ENCODE measurements at regions not wholly inside any gene's neighbourhood (a gene's known extent, or its start where the extent isn't known, plus 50 kb on each side); places are given as distances from the start of the nearest gene placed in this dataset.

DNA sequence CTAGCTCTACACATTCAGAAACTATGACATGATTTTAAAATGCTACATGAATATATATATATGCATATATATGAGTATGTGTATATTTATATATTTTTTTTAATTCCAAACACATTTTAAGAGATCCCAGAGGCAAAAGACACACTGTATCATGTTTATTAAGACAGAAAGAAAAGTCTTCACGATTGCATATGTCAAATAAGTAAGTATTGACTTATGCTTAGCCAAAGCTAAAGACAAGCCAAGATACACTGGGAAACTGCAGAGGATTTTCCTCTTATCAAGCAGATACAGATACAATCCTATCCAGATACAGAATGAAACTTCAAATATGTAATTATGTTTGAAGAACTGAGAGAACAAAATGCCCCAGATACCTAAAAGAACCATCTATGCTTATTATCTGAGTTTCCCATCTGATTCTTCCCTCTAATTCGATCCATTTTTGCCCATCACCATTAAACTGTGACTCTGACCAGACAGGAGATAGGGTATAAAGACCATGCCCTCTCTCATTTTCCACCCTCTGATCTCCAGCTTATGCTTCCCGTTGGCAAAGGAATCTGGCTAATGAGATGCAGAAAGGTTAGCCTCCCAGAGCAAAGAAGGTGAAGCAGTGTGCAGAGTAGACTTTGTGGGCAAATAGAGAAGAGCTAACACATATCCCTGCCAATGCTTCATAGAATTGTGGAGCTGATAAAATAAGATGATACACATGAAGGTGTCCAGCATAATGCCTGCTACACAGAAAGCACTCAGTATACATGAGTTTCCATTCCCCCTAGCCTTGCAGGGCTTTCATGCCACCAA is 131.0 kb upstream of the TARS1 start:
- no peak for DNase-seq (ENCODE audit: low read depth in 2 of 3, low spot score in 2 of 3)

DNA sequence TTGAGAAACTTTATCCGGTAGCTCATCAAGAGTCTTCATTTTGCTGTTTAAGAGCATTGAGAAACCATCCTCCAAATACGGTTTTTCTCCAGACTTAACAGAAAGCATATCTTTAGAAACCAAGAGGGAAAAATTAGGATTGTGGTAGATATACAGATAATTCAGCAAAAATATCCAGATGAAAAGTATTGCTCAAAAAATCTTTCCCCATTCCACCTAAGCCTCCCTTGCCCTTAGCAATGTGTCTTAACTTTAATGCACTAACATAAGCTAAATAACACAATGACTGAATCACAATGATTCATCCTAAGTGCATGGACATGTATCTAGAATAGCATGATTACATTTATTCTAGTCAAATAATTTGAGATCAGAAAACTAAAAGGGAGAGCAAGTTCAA is 130.3 kb upstream of the TARS1 start:
- no peak for DNase-seq (ENCODE audit: low read depth in 2 of 3, low spot score in 2 of 3)

DNA sequence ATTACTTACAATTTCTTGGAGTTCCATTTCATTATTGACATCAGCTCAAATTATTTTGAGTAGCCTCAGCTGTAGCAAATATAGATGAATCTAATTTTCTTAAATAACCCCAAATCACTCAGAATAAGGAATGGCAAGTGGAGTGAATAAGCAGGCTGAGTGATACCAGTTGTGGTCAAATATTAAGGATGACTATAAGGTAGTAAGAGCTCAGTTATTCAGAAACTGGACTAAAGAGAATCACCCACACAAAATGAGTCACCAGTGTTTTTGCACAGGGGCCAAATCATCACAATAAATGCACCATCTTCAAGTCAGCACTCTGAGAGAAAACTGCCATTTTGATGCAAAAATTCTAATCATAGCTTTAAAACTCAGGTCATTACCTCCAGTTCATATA is 128.9 kb upstream of the TARS1 start:
- DNase-seq (ENCODE audit: low read depth in 2 of 3, low spot score in 2 of 3), result no peak

DNA sequence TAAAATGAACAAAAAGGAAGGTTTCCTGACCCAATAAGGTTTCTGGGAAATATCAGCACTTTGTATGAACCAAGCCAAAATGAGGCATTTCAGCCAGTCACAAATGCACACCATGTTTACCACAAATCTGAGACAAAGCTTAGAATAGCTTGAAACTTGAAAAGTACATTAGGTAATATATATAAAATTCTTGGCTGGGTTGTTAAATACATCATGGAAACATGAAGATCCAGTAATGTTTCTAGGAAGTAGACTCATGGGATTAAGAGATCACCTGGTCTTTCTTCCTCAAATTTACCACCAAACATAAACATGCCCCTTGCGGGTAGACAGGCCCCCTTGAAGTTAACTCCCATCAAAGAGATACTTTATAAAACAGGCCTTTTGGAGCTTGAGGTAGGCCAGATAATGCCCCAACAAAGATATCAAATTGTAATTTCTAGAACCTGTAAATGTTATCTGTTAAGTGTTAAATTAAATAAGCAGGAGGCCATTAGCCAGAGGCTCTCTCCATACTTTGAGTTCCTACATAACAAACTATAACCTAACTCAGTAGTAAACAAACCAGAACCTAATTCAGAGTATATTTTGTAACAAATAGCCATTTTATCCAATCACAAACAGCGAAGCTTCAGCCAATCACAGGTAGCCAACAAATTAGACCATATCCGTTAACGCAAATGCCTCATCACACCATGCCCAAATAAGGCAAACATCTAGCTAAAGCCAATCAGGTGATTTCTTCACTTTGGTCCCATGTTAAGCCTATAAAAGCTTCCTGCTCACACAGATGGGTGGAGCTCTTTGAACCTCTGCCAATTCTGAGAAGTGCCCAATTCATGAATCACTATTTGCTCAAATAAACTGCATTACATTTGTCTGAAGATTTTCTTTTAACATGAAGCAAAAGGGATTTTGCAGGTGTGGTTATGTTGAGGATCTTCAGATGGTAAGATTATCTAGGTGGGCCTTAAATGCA is 127.9 kb upstream of the TARS1 start:
- no peak for DNase-seq (ENCODE audit: low read depth in 2 of 3, low spot score in 2 of 3)

DNA sequence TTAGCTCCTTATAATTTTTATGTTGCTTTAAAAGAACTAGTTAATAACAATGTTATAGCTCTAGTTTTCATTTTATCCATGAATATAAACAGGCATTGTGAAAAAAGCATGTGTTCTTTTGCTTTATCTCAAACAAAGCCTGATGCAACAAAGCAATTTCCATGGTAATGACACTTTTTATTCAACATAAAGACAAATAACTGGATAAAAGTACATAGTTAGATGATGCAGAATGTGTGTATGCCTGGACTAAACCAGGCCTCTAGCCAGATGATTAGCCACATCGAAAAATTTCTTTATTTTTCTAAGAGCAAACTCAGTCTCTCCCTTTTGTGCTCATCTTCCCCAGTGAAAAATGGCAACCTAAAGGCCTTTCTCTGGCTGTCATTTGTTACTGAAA is 125.6 kb upstream of the TARS1 start:
- no peak for DNase-seq (ENCODE audit: low read depth in 2 of 3, low spot score in 2 of 3)

DNA sequence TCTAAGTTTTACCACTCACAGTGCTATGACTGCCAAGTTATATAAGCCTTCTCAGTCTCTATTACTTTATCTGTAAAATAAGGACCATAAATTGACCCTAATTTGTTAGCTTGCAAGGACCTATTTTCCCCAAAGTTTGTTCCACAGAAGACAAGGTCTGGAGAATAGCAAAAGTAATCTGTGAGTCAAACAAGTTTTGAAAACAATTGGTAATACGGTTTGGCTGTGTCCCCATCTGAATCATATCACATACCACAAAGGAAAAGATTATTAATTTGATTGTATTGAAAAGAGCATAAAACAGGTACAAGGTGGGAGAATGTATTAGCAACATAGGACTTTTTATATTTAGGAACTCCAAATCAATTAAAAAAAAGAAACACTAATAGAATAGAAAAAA is 124.0 kb upstream of the TARS1 start:
- no peak for DNase-seq (ENCODE audit: low read depth in 2 of 3, low spot score in 2 of 3)

DNA sequence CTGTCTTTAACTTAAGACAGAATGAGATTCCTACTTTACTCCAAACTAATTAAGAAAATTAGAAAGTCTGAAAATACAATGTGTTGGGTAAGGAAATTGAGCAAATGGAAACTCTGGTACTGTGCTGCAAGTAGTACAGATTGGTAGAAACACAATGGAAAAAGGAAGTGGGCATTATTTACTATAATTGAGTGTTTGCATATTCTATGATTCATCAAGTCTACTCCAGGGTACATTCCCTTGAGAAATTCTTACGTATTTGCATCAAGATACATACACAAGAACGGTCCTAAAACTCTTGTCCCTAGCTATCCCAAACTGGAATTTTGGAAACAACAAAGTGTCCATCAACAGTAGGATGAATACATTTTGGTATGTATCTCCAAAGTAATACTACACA is 123.5 kb upstream of the TARS1 start:
- DNase-seq (ENCODE audit: low read depth in 2 of 3, low spot score in 2 of 3), result no peak

DNA sequence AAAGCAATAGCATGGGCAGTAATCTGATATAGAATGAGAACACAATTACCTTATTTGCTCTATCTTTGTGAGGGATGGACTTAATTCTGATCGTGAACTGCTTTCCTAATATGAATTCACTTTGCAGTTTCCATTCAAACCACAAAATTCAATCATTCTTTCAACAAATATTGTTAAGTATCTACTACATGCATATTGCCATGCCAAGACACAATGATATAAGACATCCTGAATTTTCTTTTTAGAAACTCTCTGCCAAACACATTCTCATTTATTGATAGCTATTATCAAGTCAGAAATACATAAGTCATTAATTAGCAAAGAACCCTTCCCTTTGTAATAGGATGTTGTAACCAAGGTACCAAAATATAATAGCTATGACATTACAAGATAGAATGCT is 121.6 kb upstream of the TARS1 start:
- no peak for DNase-seq (ENCODE audit: low read depth in 2 of 3, low spot score in 2 of 3)

DNA sequence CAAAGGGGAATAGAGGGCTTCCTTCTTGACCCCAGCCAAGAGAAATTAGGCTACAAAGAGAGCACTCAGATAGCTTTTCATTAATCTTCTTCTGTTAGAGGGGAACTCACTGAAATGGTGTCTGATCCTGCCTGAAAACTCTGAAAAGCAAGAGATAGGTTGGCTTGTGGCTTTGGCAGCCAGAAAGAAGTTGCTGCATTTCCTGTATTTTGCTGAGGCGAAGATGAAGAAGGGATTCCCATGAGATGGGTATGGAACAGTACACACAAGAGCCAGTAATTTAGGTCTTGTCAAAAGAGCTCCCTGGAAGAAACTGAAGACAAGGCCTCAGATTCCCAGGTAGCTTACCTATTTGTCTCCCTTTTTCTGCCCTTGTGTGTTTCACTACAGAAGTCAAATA is 120.9 kb upstream of the TARS1 start:
- no peak for DNase-seq (ENCODE audit: low read depth in 2 of 3, low spot score in 2 of 3)

DNA sequence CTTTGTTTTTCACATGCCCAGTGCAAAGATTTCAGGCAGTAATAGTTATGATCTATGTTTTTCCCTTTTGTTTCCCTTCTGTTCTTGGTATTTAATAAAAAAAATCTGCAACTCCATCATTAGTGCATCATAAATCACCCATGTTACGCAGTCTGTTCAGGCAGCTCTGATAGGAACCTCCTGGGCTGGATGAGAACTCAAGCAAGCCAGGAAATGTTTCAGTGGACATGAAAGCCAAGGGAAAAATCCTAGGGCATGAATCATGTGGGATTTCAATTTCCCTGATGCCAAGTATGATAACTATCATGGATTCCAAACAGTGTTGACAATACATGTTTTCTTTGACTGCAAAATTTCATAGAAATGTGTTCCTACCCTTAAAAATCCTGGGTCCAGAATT is 119.7 kb upstream of the TARS1 start:
- no peak for DNase-seq (ENCODE audit: low read depth in 2 of 3, low spot score in 2 of 3)

DNA sequence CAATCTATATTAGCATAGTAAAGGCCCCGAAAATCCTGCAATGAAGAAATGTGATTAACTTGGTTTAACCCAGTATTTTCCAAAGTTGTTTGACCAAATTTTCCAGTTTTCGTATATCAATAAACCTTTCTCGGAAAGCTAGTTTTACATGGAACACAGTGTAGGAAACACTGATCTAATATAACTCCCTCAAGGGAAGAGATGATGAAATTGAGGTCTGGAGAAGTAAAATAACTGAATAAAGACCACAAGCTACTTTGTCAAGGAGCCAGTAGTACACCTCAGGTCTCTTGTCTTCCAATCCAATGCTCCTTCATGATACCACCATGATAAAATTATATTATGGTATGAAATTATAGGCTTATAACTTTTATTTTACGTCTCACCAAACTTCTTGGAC is 118.1 kb upstream of the TARS1 start:
- no peak for DNase-seq (ENCODE audit: low read depth in 2 of 3, low spot score in 2 of 3)

DNA sequence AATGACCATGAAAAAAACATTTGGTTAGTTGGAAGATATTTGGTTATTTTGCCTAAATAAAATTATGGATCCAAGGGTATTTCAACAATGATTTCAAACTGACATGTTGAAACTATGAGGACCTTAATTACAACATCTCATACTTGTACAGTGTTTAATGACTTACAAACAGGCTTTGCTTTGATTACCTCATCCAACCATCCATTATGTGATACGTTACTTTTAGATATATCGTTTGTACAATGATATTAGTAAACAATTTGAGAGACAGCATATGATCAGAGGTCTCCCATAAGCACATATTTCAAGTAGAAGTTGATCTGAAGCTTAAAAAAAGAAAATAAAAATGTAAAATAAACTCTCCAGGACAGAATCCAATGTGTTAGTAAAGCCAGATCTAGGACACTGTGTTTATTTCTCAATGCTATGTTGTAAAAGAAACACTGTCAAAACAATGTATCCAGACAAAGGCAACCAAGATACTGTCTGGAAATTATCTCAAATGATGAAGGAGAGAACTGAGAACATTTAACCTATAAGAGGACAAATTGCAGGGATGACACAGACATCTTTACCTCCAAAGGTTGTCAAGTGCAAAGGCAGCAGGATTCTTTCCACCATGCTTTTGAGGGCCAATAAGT is 116.0 kb upstream of the TARS1 start:
- DNase-seq (ENCODE audit: low read depth in 2 of 3, low spot score in 2 of 3), result no peak

DNA sequence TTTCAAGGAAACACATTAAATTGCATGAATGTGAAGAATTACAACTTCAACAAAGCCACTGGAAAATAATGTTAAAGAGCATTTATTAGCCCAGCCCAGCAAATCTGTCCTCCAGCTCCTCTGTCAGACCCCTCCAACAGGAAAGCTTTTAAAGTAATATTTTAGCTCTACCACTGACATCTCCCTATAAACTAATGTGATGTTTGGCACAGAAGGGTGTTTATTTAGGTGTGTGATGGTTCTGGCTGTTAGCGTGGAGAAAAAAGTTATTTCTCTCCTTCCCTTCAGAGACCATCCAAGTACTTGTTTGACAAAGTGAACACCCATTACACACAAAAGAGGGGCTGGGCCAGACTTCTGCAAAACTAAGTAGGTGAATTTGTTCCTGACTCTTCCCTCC is 111.9 kb upstream of the TARS1 start:
- DNase-seq (ENCODE audit: low read depth in 2 of 3, low spot score in 2 of 3), result no peak

DNA sequence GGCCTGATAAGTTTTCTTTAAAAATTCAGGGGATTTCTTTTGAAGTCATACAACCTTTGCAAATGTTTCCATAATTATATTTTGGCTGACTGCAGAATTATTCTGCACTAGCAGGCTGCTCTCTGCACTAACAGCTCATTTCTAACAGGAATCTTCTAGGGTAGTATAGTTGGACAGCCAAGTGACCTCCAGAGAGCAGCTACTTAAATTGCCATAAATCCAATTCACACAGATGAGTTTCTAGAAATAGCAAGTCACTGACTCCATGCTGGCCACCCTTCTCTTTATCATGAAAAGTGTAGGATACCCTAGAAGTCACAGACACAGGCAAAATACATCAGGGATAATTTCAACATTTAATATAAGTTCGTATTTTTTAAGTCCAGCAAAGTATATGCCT is 110.9 kb upstream of the TARS1 start:
- no peak for DNase-seq (ENCODE audit: low read depth in 2 of 3, low spot score in 2 of 3)

DNA sequence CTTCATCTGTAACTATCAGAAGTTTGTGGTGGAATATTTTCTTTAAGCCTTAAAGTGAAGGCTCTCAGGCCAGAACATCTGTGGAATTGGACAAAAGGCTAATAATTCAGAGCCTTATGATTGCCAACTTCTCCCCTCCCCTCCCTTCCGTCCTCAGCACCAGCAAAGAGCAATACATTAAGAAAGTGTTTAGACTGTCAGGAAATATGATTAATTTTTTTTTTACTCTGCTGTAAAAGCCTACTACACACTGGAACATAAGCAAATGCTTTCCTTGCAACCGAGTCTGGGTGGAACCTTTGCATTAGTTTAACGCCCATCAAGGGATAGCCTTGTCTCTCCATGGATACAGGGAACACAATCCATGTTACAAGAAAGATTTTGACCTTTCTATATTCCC is 110.3 kb upstream of the TARS1 start:
- DNase-seq (ENCODE audit: low read depth in 2 of 3, low spot score in 2 of 3), result no peak

DNA sequence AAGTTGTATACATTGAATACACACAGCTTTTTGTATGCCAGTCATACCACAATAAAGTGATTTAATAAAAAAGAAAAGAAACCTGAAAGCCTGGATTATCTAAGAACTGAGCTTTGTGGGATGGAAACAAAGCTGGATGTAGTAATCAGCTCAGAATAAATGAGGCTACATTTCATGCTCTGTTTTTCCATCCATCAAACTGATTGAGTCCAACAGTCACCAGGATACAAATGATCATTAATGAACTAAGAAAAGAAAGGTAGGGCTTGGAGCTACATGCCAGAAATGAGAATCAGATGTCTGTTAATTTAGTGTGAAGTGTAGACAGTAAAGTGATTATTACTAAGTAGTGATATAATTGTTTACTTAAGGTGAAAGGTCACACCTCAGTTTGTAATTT is 109.8 kb upstream of the TARS1 start:
- no peak for DNase-seq (ENCODE audit: low read depth in 2 of 3, low spot score in 2 of 3)

DNA sequence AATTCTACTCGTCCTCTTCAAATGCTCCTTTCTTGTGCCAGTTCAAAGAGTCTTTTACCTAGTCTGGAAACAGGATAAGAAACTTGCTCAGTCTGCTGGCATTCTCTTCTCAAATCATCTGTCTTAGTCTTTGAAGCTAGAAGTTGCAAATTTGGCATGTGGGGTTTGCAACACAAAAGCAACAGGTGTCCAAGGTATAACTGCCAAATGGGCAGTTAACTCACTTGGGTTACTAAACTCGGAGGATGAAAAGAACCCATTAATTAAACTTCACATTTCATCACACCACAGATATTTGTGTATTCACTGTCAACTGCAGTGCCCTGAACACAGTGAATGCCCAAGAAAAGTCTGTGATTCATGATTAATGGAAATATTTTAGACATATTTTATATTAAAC is 108.0 kb upstream of the TARS1 start:
- no peak for DNase-seq (ENCODE audit: low read depth in 2 of 3, low spot score in 2 of 3)

DNA sequence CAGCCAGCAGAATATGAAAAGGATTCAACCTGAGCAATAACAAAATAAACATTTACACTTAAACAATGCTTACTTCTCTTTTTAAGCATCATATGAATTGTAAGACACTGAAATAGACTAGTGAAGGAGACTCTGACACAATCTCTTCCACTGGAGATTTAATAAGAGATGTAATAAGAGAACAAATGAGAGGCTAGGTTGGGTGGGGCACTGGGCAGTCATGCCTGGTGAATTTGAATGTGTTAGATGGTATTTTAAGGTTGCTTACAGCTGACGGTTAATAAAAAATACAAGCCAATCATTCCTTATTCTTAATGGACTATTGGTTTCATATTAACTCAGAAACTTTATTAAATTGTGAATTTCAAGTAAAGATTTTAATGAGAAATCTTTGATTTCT is 105.9 kb upstream of the TARS1 start:
- DNase-seq (ENCODE audit: low read depth in 2 of 3, low spot score in 2 of 3), result no peak

DNA sequence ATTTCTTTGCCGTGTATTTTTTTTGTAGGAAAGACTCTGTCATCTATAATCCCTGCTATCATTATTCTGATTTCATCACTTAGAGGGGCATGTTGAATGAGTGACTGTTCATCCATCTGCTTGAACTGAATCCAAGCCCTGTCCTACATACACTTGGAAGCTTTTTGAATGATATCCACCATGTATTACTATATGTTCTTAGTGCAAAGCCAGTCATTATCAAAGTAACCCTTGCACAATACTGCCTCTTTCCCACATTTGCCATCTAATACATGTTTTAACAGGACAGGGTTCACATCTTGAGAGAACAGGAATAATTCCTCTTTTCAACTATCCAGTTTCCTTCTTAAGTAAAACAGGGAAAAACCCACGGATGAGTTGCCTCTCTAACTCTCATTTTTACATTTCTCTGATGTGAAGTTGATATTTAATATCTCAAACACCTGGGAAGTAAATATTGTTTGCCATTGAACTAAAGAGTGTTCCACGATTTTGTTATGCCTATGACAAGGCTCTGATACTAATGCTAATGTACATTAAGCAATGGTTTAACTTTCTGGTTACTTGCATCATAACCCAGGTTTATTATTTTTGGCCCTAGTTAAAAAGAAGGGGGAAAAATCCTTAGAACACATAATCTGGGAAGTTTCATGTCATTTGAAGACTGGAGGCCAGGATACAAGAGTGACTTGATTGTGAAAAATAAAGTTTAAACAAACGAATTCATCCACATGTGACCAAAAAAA is 103.7 kb upstream of the TARS1 start:
- no peak for DNase-seq (ENCODE audit: low read depth in 2 of 3, low spot score in 2 of 3)

DNA sequence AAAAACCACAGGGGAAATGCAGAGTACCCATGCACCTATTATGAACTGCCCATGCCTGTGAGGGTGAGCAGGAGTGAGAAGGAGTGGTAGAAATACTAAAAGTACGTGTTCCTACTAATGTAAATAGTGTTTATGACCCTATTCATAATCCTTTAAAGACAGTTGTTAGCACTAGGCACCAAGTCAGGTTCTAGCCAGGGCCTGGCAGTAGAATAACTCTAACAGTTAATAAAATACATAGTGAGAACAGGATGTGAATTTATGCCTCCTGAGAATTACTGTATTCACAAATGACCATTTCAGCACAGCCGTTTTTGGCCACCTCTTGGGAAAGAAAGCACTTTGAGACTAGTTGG is 103.2 kb upstream of the TARS1 start:
- DNase-seq (ENCODE audit: low read depth in 2 of 3, low spot score in 2 of 3), result no peak

Measured in hematopoietic multipotent progenitor cell (in vitro differentiated cells).